GM18526 (cell line): ENCODE measurements at regions not wholly inside any gene's neighbourhood (a gene's known extent, or its start where the extent isn't known, plus 50 kb on each side); places are given as distances from the start of the nearest gene placed in this dataset.

Source experiments
- POLR2A ChIP-seq: IDR thresholded peaks from 3 replicates; pipeline ENCODE4 v1.6.1; 2011; ENCODE audit not compliant: insufficient read length; ENCODE audit errors: extremely low read depth

GRCh38 chr4:158999849-159000248 is 103.0 kb upstream of the RAPGEF2 start:
- TF ChIP-seq POLR2A, result no peak

GRCh38 chr4:159002950-159003349 is 99.9 kb upstream of the RAPGEF2 start:
- no peak for TF ChIP-seq POLR2A

- TF ChIP-seq POLR2A, result no peak
Measured at GRCh38 chr4:159003420-159004253, 99.2 kb upstream of the RAPGEF2 start.

- TF ChIP-seq POLR2A, result no peak
Measured at GRCh38 chr4:159006202-159006601, 96.7 kb upstream of the RAPGEF2 start.

DNA sequence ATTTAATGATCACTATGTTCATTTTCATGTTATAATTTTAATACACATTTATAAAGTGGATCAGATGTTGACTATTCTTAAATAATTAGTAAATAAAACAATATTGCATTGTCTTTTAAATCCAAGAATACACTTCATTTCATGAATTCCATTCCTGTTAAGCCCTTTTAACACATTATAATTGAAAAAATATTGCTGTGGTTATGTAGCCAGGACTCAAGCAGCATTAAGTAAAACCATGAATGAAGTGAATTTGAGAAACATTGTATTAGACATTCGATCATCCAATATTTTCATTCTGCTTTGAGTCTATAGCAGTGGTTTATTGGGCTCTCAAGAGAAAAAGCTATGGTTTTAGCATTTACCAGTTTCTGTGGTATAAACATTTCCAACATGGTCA is 94.2 kb upstream of the RAPGEF2 start:
- no peak for TF ChIP-seq POLR2A

- TF ChIP-seq POLR2A, result no peak
Measured at GRCh38 chr4:159009521-159009920, 93.4 kb upstream of the RAPGEF2 start.

- TF ChIP-seq POLR2A, result no peak
Measured at GRCh38 chr4:159010100-159010499, 92.8 kb upstream of the RAPGEF2 start.

DNA sequence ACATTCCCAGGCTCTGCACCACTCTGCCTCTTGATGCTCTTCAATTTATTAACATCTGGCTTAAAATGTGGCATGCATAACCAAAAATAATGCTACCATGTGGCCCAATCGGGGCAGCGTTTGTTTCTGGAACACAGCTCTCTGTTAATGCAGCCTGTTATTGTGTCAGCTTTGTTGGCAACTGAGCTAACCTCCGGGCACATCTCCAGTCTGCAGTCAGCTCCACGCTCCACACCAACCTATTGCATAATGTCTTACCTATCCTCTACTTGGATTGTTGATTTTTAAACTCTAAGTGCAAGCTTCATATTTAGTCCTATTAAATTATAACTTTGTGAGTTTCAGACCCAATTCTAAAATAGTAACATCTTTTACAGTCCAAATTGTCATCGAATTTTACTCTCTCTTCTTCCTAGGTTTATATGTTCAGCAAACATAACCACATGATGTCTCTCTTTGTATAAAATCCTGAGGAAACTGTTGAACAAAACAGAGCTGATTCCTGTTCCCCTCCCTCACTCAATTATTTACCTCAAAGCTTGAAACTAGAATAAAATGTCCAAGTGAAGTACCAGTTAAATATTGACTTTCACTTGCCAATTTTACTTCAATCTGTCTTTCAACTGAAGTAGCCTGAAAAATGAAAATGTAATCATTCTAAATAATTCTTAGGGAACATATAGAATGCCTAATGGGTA is 92.2 kb upstream of the RAPGEF2 start:
- TF ChIP-seq POLR2A, result no peak

GRCh38 chr4:159012381-159012780 is 90.5 kb upstream of the RAPGEF2 start:
- TF ChIP-seq POLR2A, result no peak

GRCh38 chr4:159013692-159014091 is 89.2 kb upstream of the RAPGEF2 start:
- no peak for TF ChIP-seq POLR2A

DNA sequence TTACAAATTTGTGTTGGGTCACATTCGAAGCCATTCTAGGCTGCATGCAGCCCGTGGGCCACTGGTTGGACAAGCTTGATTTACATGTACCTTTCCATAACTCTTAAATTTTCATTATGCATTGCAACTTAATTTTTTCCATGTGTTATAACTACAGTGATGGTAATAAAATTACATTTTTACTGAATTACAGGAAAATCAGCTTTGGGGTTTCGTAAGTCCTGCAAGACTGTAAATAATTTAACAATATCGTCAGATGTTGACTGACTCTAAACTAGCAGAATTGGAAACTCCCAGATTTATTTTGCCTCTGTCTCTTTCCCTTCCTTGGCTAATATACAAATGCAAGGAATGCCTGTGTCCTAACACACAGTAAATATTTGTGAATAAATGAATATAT is 88.0 kb upstream of the RAPGEF2 start:
- no peak for TF ChIP-seq POLR2A

DNA sequence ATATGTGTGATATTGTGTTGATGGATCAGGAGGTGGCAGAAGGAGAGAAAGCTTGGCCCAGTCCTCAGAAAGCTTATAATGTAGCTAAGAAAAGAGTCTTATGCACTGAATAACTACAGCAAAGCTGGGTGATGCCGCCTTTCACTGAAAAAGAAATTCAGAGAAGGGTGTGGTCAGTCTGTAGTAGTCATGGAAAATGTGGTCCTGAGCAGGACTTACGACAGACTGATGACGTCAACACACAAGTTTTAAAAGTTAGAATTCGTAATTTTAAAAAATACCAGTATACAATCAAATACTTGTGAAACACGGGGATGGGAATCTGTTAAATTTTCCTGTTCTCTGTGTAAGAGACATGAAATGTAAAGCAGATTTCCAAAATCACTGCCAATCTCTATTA is 87.0 kb upstream of the RAPGEF2 start:
- no peak for TF ChIP-seq POLR2A

DNA sequence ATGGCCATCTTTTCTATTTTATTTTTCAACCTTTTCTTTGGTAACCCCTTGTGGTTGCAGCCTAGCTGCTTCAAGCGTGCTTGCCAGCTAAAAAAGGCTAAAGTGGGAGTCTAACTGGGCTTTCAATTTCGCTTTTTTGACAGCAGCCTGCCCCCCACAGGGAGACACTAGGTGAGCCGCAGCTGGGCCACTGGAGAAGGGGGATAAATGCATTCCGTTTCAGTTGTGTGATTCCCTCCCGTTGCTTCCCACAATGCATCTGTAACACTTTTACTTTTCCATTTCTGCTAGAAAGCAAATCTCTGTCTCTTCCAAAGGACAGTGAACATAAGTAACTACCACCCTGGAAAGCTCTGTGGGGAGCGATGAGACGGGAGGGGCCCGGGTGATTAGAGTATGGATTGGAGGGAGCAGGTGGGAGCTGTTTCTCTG is 86.3 kb upstream of the RAPGEF2 start:
- TF ChIP-seq POLR2A, result no peak

DNA sequence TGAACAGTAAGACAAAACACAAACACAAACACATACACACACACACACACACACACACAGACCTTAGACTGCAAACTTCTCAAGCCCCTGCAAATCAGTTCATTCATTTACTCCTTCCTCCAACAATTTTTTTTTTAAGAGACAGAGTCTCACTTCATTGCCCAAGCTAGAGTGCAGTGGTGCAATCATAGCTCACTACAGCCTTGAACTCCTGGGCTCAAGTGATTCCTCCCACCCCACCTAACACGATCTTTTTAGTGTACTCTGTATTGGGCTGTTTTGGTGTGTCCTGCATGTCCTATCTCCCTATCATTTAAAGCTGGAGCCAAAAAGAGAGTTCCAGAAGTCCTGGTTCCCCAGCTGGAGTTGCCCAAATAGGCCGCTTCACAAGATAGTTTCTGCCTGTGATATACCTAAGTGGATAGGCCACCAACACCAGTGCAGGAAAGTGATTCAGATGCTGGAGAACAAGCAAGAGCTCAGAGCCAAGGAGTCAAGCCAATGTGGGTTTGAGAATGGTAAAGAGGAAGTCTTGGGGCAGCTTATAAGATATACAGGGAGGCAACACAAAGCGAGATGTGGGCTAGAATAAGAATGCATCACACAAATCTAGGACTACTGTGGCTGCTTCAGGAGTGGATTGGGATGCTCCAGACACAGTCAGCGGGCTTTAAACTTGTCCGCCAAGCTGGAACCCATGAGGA is 85.4 kb upstream of the RAPGEF2 start:
- TF ChIP-seq POLR2A, result no peak

GRCh38 chr4:159018062-159018629 is 84.7 kb upstream of the RAPGEF2 start:
- TF ChIP-seq POLR2A, result no peak
